Activated CD4-positive, alpha-beta T cell treated with anti-CD3 and anti-CD28 coated beads, Interleukin-2, amount 10 ng/mL, durations not matched to agents 24 days and 14 days (primary cell): ENCODE measurements at regions not wholly inside any gene's neighbourhood (a gene's known extent, or its start where the extent isn't known, plus 50 kb on each side); places are given as distances from the start of the nearest gene placed in this dataset.

Experiments used
- DNase-seq: peaks from one replicate; pipeline ENCODE4 v3.0.0; 2022
- H3K27ac Mint-ChIP-seq: one replicate; pipeline ENCODE4 v1.8.0; 2022; ENCODE audit warnings: mild to moderate bottlenecking, mixed read lengths
- H3K27me3 Mint-ChIP-seq: one replicate; pipeline ENCODE4 v1.8.0; 2022; ENCODE audit warnings: mixed read lengths
- H3K36me3 Mint-ChIP-seq: one replicate; pipeline ENCODE4 v1.8.0; 2022; ENCODE audit warnings: low read depth, mild to moderate bottlenecking, mixed read lengths
- H3K4me1 Mint-ChIP-seq: one replicate; pipeline ENCODE4 v1.8.0; 2021; ENCODE audit warnings: mixed read lengths
- H3K4me3 Mint-ChIP-seq: one replicate; pipeline ENCODE4 v1.8.0; 2022; ENCODE audit warnings: mild to moderate bottlenecking, moderate library complexity, mixed read lengths
- H3K9me3 Mint-ChIP-seq: one replicate; pipeline ENCODE4 v1.8.0; 2021; ENCODE audit warnings: mixed read lengths
- intact Hi-C: fragments of 100-400 bp; cut with micrococcal nuclease; formaldehyde crosslinking; loops from one replicate; pipeline ENCODE4 v1.15.1; 2023

DNA sequence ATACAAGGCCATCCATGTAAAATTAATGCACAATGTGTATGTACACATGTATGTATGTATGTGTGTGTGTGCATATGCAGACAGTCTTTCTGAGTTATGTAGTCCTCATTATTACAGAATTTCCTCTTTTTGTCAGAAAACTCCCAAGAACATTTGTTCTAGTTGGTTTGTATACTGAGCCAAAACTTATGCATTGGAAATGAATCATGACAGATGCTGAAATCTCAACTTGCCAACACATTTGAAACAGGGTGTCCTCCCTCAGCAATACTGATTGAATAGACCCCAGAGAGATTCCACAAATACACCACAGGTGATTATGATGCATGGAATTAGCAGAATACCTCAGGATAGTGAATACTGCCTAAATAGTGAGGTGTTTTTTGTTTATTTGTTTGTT is 472.9 kb upstream of the PCDH15 start:
- Mint-ChIP-seq H3K4me3 (no peak overlapping the region), H3K27me3 (no peaks in the 10 kb centered on the region), H3K27ac (no peak overlapping the region), H3K9me3 (no peaks in the 10 kb centered on the region), H3K4me1 (no peaks in the 10 kb centered on the region), H3K36me3 (no peaks in the 10 kb centered on the region)
- intact Hi-C loops, result no loop called here
- DNase-seq, result no peak

- H3K27me3 Mint-ChIP-seq, result no peaks in the 10 kb centered on the region
- intact Hi-C loops, result no loop called here
- no peaks in the 10 kb centered on the region for H3K4me1 Mint-ChIP-seq
These were observed 471.9 kb upstream of the PCDH15 start for GRCh38 chr10:55272886-55273285.

GRCh38 chr10:55266797-55267196 is 465.8 kb upstream of the PCDH15 start:
- Mint-ChIP-seq H3K4me3 (no peak overlapping the region), H3K27me3 (no peaks in the 10 kb centered on the region), H3K9me3 (no peaks in the 10 kb centered on the region)

More at GRCh38 chr10:55272886-55273285, 471.9 kb upstream of the PCDH15 start:
- DNase-seq, result no peak
- no peaks in the 10 kb centered on the region for H3K9me3 Mint-ChIP-seq
- H3K27ac Mint-ChIP-seq, result no peak overlapping the region
- no peak overlapping the region for H3K4me3 Mint-ChIP-seq
- no peaks in the 10 kb centered on the region for H3K36me3 Mint-ChIP-seq

GRCh38 chr10:55263327-55263726 is 462.3 kb upstream of the PCDH15 start:
- no peak overlapping the region for H3K27ac Mint-ChIP-seq

More at GRCh38 chr10:55266797-55267196, 465.8 kb upstream of the PCDH15 start:
- no peak for DNase-seq
- Mint-ChIP-seq H3K4me1 (no peaks in the 10 kb centered on the region), H3K27ac (no peak overlapping the region), H3K36me3 (no peaks in the 10 kb centered on the region)
- intact Hi-C loops, result loop anchor here (10.0 kb wide), 1 partner anchor 1662 kb away; no protein-coding TSS in a partner anchor

GRCh38 chr10:55242544-55242943 is 441.5 kb upstream of the PCDH15 start:
- H3K36me3 Mint-ChIP-seq, result no peaks in the 10 kb centered on the region
- no peak for DNase-seq
- no peak overlapping the region for H3K27ac Mint-ChIP-seq
- intact Hi-C loops, result no loop called here
- H3K4me1 Mint-ChIP-seq, result no peaks in the 10 kb centered on the region
- H3K27me3 Mint-ChIP-seq, result no peaks in the 10 kb centered on the region
- H3K9me3 Mint-ChIP-seq, result no peaks in the 10 kb centered on the region
- no peak overlapping the region for H3K4me3 Mint-ChIP-seq

More at GRCh38 chr10:55263327-55263726, 462.3 kb upstream of the PCDH15 start:
- Mint-ChIP-seq H3K27me3 (no peaks in the 10 kb centered on the region), H3K36me3 (no peaks in the 10 kb centered on the region), H3K4me1 (no peaks in the 10 kb centered on the region), H3K9me3 (peaks cover 3% of the 10 kb centered on the region), H3K4me3 (no peak overlapping the region)
- intact Hi-C loops, result loop anchor here (10.0 kb wide), 1 partner anchor 1659 kb away; no protein-coding TSS in a partner anchor
- DNase-seq, result no peak

DNA sequence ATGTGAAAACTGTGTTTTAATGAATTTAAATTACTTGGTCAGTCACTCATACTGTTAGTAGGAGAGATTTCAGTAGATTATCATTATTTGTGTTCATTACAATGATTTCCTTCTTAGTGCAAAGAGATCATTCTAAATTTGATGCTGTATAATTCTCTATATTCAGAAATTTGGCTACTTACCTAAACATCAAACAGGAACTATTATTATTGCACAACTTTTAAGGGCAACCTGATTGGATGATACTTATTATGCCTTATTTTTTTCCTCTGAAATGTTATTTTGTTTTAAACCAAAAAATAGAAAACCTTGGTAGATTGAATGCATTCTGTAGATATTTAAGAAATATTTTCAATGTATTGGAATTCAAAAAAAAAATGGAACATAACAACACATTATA is 436.4 kb upstream of the PCDH15 start:
- H3K36me3 Mint-ChIP-seq, result no peaks in the 10 kb centered on the region
- intact Hi-C loops, result no loop called here

DNA sequence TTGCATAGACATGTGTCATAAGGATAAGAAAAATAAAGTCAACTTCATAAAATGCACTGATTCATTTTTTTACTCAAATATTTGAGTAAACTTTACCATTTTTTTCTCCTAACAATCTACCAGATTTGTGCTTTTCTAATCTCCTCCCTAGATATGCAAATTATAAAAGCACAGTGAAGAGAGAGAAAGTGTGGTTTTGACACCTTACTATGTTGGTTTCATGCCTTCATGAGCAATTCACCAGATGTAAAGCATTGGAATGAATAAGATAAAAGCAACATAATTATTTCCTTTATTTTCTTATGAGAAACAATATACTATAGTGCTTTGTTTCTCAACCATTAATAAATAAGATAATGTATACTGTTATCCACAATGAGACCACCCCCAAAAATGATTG is 432.5 kb upstream of the PCDH15 start:
- Mint-ChIP-seq H3K9me3 (no peaks in the 10 kb centered on the region), H3K27me3 (no peaks in the 10 kb centered on the region), H3K36me3 (no peaks in the 10 kb centered on the region), H3K4me1 (no peaks in the 10 kb centered on the region), H3K27ac (no peak overlapping the region), H3K4me3 (no peak overlapping the region)
- no peak for DNase-seq
- intact Hi-C loops, result no loop called here

More for the DNA sequence above, 436.4 kb upstream of the PCDH15 start:
- Mint-ChIP-seq H3K4me1 (no peaks in the 10 kb centered on the region), H3K4me3 (no peak overlapping the region), H3K9me3 (no peaks in the 10 kb centered on the region), H3K27me3 (no peaks in the 10 kb centered on the region), H3K27ac (no peak overlapping the region)
- DNase-seq, result no peak

DNA sequence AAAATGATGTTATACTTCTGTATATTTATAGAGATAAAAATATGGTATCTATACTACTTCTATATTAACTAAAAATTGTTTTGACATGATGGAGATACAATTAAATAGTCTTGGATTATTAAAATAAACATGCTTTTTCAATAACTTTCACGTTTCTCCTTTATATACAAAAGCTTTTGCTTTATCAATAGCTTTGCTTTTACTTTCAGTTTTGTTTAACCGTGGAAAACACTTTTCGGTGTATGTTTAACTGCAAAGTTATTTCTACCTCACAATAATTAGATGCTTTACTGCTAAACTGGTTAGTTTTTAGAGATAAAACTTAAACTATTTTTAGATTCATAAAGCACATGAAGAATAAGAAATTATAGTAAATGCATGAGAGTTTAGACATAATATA is 432.1 kb upstream of the PCDH15 start:
- Mint-ChIP-seq H3K27me3 (no peaks in the 10 kb centered on the region), H3K9me3 (no peaks in the 10 kb centered on the region), H3K36me3 (no peaks in the 10 kb centered on the region), H3K27ac (no peak overlapping the region), H3K4me1 (no peaks in the 10 kb centered on the region), H3K4me3 (no peak overlapping the region)
- intact Hi-C loops, result no loop called here
- DNase-seq, result no peak

GRCh38 chr10:55232553-55232952 is 431.5 kb upstream of the PCDH15 start:
- H3K27ac Mint-ChIP-seq, result no peak overlapping the region
- H3K27me3 Mint-ChIP-seq, result no peaks in the 10 kb centered on the region
- DNase-seq, result no peak
- no peaks in the 10 kb centered on the region for H3K9me3 Mint-ChIP-seq
- no peak overlapping the region for H3K4me3 Mint-ChIP-seq
- intact Hi-C loops, result no loop called here
- H3K4me1 Mint-ChIP-seq, result no peaks in the 10 kb centered on the region
- no peaks in the 10 kb centered on the region for H3K36me3 Mint-ChIP-seq

DNA sequence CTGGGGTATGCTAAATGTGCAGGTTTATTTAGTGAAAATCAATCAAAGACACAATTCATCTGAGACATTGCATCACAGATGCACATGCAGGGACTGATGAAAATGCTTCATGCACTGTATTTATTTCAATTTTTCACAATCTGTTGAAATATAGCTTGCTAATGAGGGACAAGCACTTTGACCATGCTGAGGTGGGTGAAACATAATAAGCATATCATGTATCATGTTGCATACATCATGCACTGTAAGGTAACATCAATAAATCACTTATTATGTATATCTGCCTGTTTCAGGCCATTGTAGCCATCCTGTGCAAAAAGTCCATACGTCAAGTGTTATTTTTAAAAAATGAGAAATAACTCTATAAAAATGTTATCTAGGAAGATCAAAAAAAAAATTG is 426.9 kb upstream of the PCDH15 start:
- Mint-ChIP-seq H3K36me3 (no peaks in the 10 kb centered on the region), H3K27me3 (no peaks in the 10 kb centered on the region), H3K9me3 (no peaks in the 10 kb centered on the region), H3K27ac (no peak overlapping the region), H3K4me3 (no peak overlapping the region), H3K4me1 (no peaks in the 10 kb centered on the region)
- no peak for DNase-seq
- intact Hi-C loops, result no loop called here

DNA sequence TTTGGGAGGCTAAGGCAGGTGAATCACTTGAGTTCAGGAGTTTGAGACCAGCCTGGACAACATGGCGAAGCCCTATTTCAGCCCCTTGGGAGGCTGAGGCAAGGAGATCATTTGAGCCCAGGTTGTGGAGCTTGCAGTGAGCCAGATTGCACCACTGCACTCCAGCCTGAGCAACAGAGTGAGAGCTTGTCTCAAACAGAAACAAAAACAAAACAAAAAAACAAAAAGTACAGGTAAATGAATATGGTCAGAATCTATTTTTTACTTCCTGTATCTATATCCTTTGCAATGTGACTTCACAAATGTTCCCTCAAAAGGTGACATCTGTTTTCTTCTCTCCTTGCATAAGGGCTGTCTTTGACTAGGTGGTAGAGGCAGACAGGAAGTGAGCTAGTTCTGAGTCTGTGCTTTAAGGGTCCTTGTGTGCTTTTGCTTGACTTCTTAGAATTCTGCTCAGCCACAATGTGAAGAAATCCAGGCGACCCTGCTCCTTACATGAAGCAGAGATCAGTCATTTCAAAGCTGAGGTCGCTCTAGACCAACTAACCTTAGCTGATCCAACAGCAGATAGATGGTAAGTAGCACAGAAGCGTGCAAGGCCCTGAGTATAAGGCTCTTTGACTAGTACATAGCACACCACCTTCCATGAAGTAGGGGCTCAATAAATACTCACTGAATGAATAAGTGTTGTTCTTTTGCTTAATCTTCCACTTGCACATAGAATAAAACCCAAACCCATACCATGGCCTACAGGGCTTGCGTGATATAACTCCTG is 423.2 kb upstream of the PCDH15 start:
- H3K36me3 Mint-ChIP-seq, result no peaks in the 10 kb centered on the region
- no peak for DNase-seq
- no peak overlapping the region for H3K4me3 Mint-ChIP-seq
- no peak overlapping the region for H3K27ac Mint-ChIP-seq
- intact Hi-C loops, result no loop called here
- H3K9me3 Mint-ChIP-seq, result no peaks in the 10 kb centered on the region
- no peaks in the 10 kb centered on the region for H3K4me1 Mint-ChIP-seq
- H3K27me3 Mint-ChIP-seq, result no peaks in the 10 kb centered on the region

GRCh38 chr10:55223352-55223751 is 422.3 kb upstream of the PCDH15 start:
- H3K9me3 Mint-ChIP-seq, result no peaks in the 10 kb centered on the region
- DNase-seq, result no peak
- H3K27ac Mint-ChIP-seq, result no peak overlapping the region
- H3K4me3 Mint-ChIP-seq, result no peak overlapping the region
- intact Hi-C loops, result no loop called here
- H3K27me3 Mint-ChIP-seq, result no peaks in the 10 kb centered on the region
- no peaks in the 10 kb centered on the region for H3K4me1 Mint-ChIP-seq
- no peaks in the 10 kb centered on the region for H3K36me3 Mint-ChIP-seq

- H3K27me3 Mint-ChIP-seq, result no peaks in the 10 kb centered on the region
- DNase-seq, result no peak
- intact Hi-C loops, result no loop called here
- H3K4me3 Mint-ChIP-seq, result no peak overlapping the region
- no peaks in the 10 kb centered on the region for H3K9me3 Mint-ChIP-seq
- H3K36me3 Mint-ChIP-seq, result no peaks in the 10 kb centered on the region
- H3K27ac Mint-ChIP-seq, result no peak overlapping the region
- H3K4me1 Mint-ChIP-seq, result no peaks in the 10 kb centered on the region
These were observed 419.9 kb upstream of the PCDH15 start for GRCh38 chr10:55220975-55221374.

DNA sequence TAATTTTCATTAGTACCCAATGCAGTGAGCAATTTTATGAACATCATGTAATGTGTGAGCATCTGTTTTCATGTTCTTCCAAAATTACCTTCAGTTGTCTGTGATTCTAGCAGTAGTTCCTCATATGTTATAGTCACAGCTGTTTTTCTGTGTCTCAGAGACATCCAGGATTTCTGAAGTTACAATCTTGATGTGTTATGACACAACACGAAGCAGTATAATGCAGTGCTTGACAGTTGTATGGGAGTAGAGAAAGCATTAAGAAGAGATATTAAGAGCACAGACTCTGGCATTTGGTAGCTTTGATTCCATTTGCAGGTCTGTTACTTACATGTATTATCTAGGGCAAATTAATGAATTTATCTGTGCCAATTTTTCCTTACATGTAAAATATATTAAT is 414.7 kb upstream of the PCDH15 start:
- Mint-ChIP-seq H3K9me3 (no peaks in the 10 kb centered on the region), H3K36me3 (no peaks in the 10 kb centered on the region)
- DNase-seq, result no peak

DNA sequence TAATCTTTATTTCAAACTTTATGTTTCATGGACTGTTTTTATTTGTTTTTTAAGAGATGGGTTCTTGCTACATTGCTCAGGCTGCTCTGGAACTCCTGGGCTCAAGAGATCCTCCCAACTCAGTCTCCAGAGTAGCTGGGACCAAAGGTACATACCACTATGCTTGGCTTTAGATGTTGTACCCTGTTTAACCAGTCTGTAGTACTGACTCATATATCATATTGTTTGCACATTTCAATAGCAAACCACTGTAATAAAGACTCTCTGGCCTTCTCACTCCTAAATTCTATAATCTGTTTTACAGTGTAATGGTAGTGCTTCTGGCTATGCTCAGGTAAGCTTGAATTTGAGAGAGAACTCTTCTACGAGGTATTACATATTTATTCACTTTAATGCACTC is 413.6 kb upstream of the PCDH15 start:
- Mint-ChIP-seq H3K4me1 (no peaks in the 10 kb centered on the region), H3K4me3 (no peak overlapping the region), H3K27ac (no peak overlapping the region), H3K9me3 (no peaks in the 10 kb centered on the region), H3K27me3 (no peaks in the 10 kb centered on the region), H3K36me3 (no peaks in the 10 kb centered on the region)
- DNase-seq, result no peak
- intact Hi-C loops, result no loop called here

More for the DNA sequence above, 414.7 kb upstream of the PCDH15 start:
- Mint-ChIP-seq H3K4me1 (no peaks in the 10 kb centered on the region), H3K4me3 (no peak overlapping the region), H3K27ac (no peak overlapping the region), H3K27me3 (no peaks in the 10 kb centered on the region)
- intact Hi-C loops, result no loop called here
